KMS-11 (cell line): ENCODE measurements at regions not wholly inside any gene's neighbourhood (a gene's known extent, or its start where the extent isn't known, plus 50 kb on each side); places are given as distances from the start of the nearest gene placed in this dataset.

Source experiments
- H2AFZ ChIP-seq: fragments of 200-600 bp; sonication (generic); 2 replicates; pipeline ENCODE4 v1.6.1; 2016; ENCODE audit warnings: antibody characterized with exemption, mixed run types, low read depth
- H3K27ac ChIP-seq: fragments of 200-600 bp; sonication (generic); 2 replicates; pipeline ENCODE4 v1.6.1; 2016; ENCODE audit warnings: mild to moderate bottlenecking, mixed run types
- H3K27me3 ChIP-seq: fragments of 200-600 bp; sonication (generic); 2 replicates; pipeline ENCODE4 v1.6.1; 2017; ENCODE audit warnings: mild to moderate bottlenecking, low read depth, mixed run types, moderate library complexity; ENCODE audit not compliant: insufficient read depth
- H3K36me3 ChIP-seq: fragments of 200-600 bp; sonication (generic); 2 replicates; pipeline ENCODE4 v1.6.1; 2017; ENCODE audit warnings: mild to moderate bottlenecking, mixed run types; ENCODE audit not compliant: insufficient read depth
- H3K4me1 ChIP-seq: fragments of 200-600 bp; sonication (generic); 2 replicates; pipeline ENCODE4 v1.6.1; 2016; ENCODE audit warnings: mild to moderate bottlenecking, low read depth, mixed run types; ENCODE audit not compliant: poor library complexity, severe bottlenecking
- H3K4me2 ChIP-seq: fragments of 200-600 bp; sonication (generic); 2 replicates; pipeline ENCODE4 v1.7.0; 2016; ENCODE audit warnings: mild to moderate bottlenecking, mixed run types
- H3K4me3 ChIP-seq: fragments of 200-600 bp; sonication (generic); IDR thresholded peaks from 2 replicates; pipeline ENCODE4 v1.6.1; 2017; ENCODE audit warnings: low read depth, low read length, mixed read lengths; ENCODE audit not compliant: insufficient read depth
- H3K79me2 ChIP-seq: fragments of 200-600 bp; sonication (generic); 2 replicates; pipeline ENCODE4 v1.6.1; 2016; ENCODE audit warnings: low read depth, mixed run types; ENCODE audit not compliant: insufficient read depth
- H3K9ac ChIP-seq: fragments of 200-600 bp; sonication (generic); 2 replicates; pipeline ENCODE4 v1.6.1; 2016; ENCODE audit warnings: mild to moderate bottlenecking, mixed run types
- H4K20me1 ChIP-seq: fragments of 200-600 bp; sonication (generic); 2 replicates; pipeline ENCODE4 v1.6.1; 2016; ENCODE audit warnings: mild to moderate bottlenecking, mixed run types; ENCODE audit not compliant: insufficient read depth
- TF ChIP-seq, protein P1 (sequence below): fragments of 200-600 bp; sonication (generic); conservative IDR thresholded peaks from 2 replicates; pipeline ENCODE4 v1.6.1; 2017; ENCODE audit warnings: low read depth, mild to moderate bottlenecking, antibody characterized with exemption, low read length, moderate library complexity, mixed read lengths

DNA sequence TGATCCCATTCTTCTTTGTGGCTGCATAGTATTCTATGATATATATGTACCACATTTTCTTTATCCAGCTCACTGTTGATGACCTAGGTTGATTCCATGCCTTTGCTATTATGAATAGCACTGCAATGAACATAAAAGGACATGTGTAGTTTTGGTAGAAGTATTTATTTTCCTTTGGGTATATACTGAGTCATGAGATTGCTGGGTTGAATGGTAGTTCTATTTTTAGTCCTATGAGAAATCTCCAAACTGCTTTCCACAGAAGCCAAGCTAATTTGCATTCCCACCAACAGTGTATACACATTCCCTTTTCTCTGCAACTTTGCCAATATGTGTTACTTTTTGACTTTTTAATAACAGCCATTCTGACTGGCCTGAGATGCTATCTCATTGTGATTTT lies 278.3 kb downstream of the PCDH18 start:
- Histone ChIP-seq H3K9ac (no peak overlapping the region), H3K36me3 (no peaks in the 10 kb centered on the region), H4K20me1 (no peaks in the 10 kb centered on the region), H3K27ac (no peak overlapping the region), H3K79me2 (no peaks in the 10 kb centered on the region), H3K27me3 (no peaks in the 10 kb centered on the region), H3K4me3 (no peak overlapping the region), H3K4me2 (no peak overlapping the region), H3K4me1 (no peaks in the 10 kb centered on the region), H2AFZ (no peak overlapping the region)
- TF ChIP-seq, protein P1, sequence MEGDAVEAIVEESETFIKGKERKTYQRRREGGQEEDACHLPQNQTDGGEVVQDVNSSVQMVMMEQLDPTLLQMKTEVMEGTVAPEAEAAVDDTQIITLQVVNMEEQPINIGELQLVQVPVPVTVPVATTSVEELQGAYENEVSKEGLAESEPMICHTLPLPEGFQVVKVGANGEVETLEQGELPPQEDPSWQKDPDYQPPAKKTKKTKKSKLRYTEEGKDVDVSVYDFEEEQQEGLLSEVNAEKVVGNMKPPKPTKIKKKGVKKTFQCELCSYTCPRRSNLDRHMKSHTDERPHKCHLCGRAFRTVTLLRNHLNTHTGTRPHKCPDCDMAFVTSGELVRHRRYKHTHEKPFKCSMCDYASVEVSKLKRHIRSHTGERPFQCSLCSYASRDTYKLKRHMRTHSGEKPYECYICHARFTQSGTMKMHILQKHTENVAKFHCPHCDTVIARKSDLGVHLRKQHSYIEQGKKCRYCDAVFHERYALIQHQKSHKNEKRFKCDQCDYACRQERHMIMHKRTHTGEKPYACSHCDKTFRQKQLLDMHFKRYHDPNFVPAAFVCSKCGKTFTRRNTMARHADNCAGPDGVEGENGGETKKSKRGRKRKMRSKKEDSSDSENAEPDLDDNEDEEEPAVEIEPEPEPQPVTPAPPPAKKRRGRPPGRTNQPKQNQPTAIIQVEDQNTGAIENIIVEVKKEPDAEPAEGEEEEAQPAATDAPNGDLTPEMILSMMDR: no peak

DNA sequence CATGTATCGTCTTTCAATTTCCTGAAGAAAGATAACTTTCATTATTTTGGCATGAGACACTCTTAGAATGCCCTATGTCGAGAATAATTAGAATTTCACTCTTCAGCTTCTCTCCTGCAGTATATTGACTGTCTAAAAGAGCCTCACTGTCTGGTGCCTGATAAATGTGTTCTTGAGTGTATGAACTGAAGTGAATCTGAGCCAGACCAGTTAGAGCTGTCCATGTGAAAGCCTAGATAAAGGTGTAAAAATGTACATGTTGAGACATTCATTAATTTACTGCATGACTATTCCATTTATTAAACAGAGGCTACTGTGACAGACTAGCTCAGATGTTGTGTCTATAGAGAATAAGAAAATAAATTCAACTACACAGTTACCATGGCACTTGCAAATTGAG lies 283.2 kb downstream of the PCDH18 start:
- H4K20me1 ChIP-seq: no peaks in the 10 kb centered on the region
- H3K4me2 ChIP-seq: no peak overlapping the region
- no peaks in the 10 kb centered on the region for H3K36me3 ChIP-seq
- no peaks in the 10 kb centered on the region for H3K4me1 ChIP-seq
- H3K27me3 ChIP-seq: no peaks in the 10 kb centered on the region
- TF ChIP-seq, protein P1: no peak
- H3K9ac ChIP-seq: no peak overlapping the region
- no peak overlapping the region for H3K4me3 ChIP-seq
- H2AFZ ChIP-seq: no peak overlapping the region
- H3K27ac ChIP-seq: no peak overlapping the region
- no peaks in the 10 kb centered on the region for H3K79me2 ChIP-seq

DNA sequence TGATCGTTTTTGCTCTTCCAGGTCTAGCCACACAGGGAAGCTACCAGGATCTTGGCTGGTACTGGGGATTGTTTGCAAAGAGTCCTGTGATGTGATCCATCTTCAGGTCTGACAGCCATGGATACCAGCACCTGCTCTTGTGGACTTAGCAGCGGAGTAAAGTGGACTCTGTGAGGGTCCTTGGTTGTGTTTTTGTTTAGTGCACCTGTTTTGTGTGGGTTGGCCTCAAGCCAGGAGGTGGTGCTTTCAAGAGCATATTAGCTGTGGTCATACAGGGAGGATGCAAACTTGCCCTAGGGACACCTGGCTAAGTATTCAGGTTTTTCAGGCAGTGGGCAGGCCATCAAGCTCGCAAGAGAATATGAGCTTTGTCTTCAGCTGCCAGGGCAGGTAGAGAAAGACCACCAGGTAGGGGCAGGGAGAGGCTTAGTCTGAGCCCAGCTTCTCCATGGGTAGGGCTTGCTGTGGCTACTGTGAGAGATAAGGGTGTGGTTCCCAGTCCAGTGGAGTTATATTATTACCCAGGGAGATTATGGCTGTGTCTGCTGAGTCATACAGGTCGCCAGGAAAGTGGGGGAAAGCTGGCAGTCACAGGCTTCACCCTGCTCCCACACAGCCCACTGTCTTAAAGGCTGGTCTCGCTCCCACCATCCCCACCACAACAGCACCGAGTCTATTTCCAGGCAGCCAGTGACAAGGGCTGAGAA lies 293.7 kb downstream of the PCDH18 start:
- H3K4me2 ChIP-seq: no peak overlapping the region
- H3K27ac ChIP-seq: no peak overlapping the region
- no peak overlapping the region for H3K4me3 ChIP-seq
- TF ChIP-seq, protein P1: no peak
- H3K36me3 ChIP-seq: no peaks in the 10 kb centered on the region
- no peaks in the 10 kb centered on the region for H3K4me1 ChIP-seq
- H3K79me2 ChIP-seq: no peaks in the 10 kb centered on the region
- no peaks in the 10 kb centered on the region for H4K20me1 ChIP-seq
- no peak overlapping the region for H3K9ac ChIP-seq
- no peaks in the 10 kb centered on the region for H3K27me3 ChIP-seq
- no peak overlapping the region for H2AFZ ChIP-seq

DNA sequence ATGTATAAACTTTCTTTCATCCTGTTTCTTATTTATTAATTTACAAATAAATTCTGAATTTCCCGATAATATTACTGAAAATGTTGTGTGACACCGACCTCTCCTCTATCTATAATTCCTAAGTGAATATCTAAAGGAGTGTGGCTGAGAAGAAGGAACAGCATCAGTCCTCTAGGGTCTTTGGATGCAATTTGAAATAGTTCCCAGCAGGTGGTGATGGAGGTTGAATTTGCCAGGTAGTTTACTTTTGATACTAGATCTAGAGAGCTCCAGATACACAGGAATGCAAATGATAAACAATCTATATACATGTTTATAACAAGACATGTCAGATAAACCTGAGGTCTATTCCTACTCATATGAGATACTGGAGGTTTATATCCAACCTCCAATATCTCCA lies 305.4 kb downstream of the PCDH18 start:
- H3K79me2 ChIP-seq: no peaks in the 10 kb centered on the region
- H3K27me3 ChIP-seq: no peaks in the 10 kb centered on the region
- no peaks in the 10 kb centered on the region for H3K36me3 ChIP-seq
- TF ChIP-seq, protein P1: peak; percentile 39; the same call in 1 of the 2 replicates
- no peaks in the 10 kb centered on the region for H3K4me1 ChIP-seq
- H3K4me2 ChIP-seq: no peak overlapping the region
- no peak overlapping the region for H3K4me3 ChIP-seq
- H4K20me1 ChIP-seq: no peaks in the 10 kb centered on the region
- no peak overlapping the region for H2AFZ ChIP-seq
- no peak overlapping the region for H3K27ac ChIP-seq
- no peak overlapping the region for H3K9ac ChIP-seq
